GM12878 (cell line): ENCODE measurements at regions not wholly inside any gene's neighbourhood (a gene's known extent, or its start where the extent isn't known, plus 50 kb on each side); places are given as distances from the start of the nearest gene placed in this dataset.

ENCODE experiments used
- ATAC-seq: fragments of 200-7000 bp; cut with Tn5 transposase; 3 replicates; pipeline ENCODE4 v1.9.1; 2020; ENCODE audit warnings: mild to moderate bottlenecking, moderate library complexity
- BruUV-seq: library from RNA; stranded (reverse); fragments of 400-500 nt; replicated peaks from 2 replicates; lab custom pipeline; 2021; lab: Mats Ljungman, UMichigan
- CTCF ChIA-PET: fragments of 300-600 bp; sonication (Branson Sonifier 250); formaldehyde crosslinking; extraction: SDS; loops from one replicate; lab custom pipeline; 2021; ENCODE audit warnings: inconsistent platforms; lab: Yijun Ruan, JAX
- POLR2A ChIA-PET: fragments of 350-600 bp; formaldehyde crosslinking; extraction: SDS; loops from one replicate; lab custom pipeline; 2021; ENCODE audit warnings: inconsistent platforms; lab: Charles Lee
- RAD21 ChIA-PET: fragments of 300-600 bp; sonication (Branson Sonifier 250); formaldehyde crosslinking; loops from one replicate; lab custom pipeline; 2023; ENCODE audit warnings: antibody characterized with exemption; ENCODE audit not compliant: unreplicated experiment; lab: Charles Lee
- SMC1A ChIA-PET: fragments of 300-600 bp; sonication (Branson Sonifier 250); formaldehyde crosslinking; loops from one replicate; lab custom pipeline; 2023; ENCODE audit not compliant: unreplicated experiment, uncharacterized antibody; lab: Charles Lee
- DNase-seq: peaks from one replicate; pipeline ENCODE4 v3.0.0-alpha.2; 2011; ENCODE audit warnings: low read depth, low spot score
- FAIRE-seq: peaks from 3 replicates; lab custom pipeline; 2011; peaks lifted over from hg19 to GRCh38; lab: Jason Lieb, UNC
- H2AFZ ChIP-seq: 2 replicates; pipeline ENCODE4 v1.6.0; 2011; ENCODE audit warnings: low read depth, low read length, control low read depth; ENCODE audit not compliant: control insufficient read depth
- H3K27ac ChIP-seq: 2 replicates; pipeline ENCODE4 v1.5.1; 2011; ENCODE audit warnings: control low read depth; ENCODE audit not compliant: control insufficient read depth, insufficient read depth
- H3K27me3 ChIP-seq, 2 experiments: replicated peaks in 1 of 2; 2 replicates each; pipeline versions ENCODE4 v1.6.0 to v1.6.1; 2011; ENCODE audit warnings: low read length in 1 of 2; ENCODE audit not compliant: control insufficient read depth in 2 of 2, insufficient read depth in 2 of 2
- H3K36me3 ChIP-seq, 2 experiments: 2 replicates each; pipeline ENCODE4 v1.5.1; 2011; ENCODE audit warnings: low read length in 1 of 2; ENCODE audit not compliant: control insufficient read depth in 2 of 2, insufficient read depth in 2 of 2
- H3K4me1 ChIP-seq: 2 replicates; pipeline ENCODE4 v1.6.1; 2011; ENCODE audit warnings: mild to moderate bottlenecking, low read length, moderate library complexity, mixed read lengths; ENCODE audit not compliant: control insufficient read depth, insufficient read depth
- H3K4me2 ChIP-seq: 2 replicates; pipeline ENCODE4 v1.6.0; 2011; ENCODE audit warnings: control low read depth; ENCODE audit not compliant: control insufficient read depth, insufficient read depth
- H3K4me3 ChIP-seq: fragments of 200-600 bp; sonication (generic); 2 replicates; pipeline ENCODE4 v1.5.1; 2016
- H3K79me2 ChIP-seq: 2 replicates; pipeline ENCODE4 v1.6.0; 2011; ENCODE audit warnings: low read length; ENCODE audit not compliant: control insufficient read depth, insufficient read depth
- H3K9ac ChIP-seq: 2 replicates; pipeline ENCODE4 v1.8.0; 2011; ENCODE audit warnings: low read length, control low read depth, mixed read lengths; ENCODE audit not compliant: control insufficient read depth, insufficient read depth
- H3K9me3 ChIP-seq: replicated peaks from 3 replicates; pipeline ENCODE4 v1.5.1; 2011; ENCODE audit warnings: mild to moderate bottlenecking, low read length; ENCODE audit not compliant: control insufficient read depth, insufficient read depth
- H4K20me1 ChIP-seq: 2 replicates; pipeline ENCODE4 v1.6.0; 2011; ENCODE audit not compliant: control insufficient read depth, insufficient read depth
- CBFB ChIP-seq: IDR thresholded peaks from 2 replicates; pipeline ENCODE4 v1.6.1; 2016; ENCODE audit warnings: antibody characterized with exemption, low read depth
- IRF4 ChIP-seq: IDR thresholded peaks from 2 replicates; pipeline ENCODE4 v1.6.1; 2011; ENCODE audit warnings: low read depth, low read length
- POLR2AphosphoS5 ChIP-seq: IDR thresholded peaks from 2 replicates; pipeline ENCODE4 v1.6.1; 2011; ENCODE audit warnings: mild to moderate bottlenecking, low read length, inconsistent platforms
- RAD21 ChIP-seq: IDR thresholded peaks from 2 replicates; pipeline ENCODE4 v1.6.1; 2011; ENCODE audit warnings: mild to moderate bottlenecking, low read depth, low read length, moderate library complexity; ENCODE audit not compliant: insufficient read depth
- RAD51 ChIP-seq: fragments of 450-650 bp; IDR thresholded peaks from 2 replicates; pipeline ENCODE4 v1.6.1; 2016; ENCODE audit warnings: moderate library complexity, mild to moderate bottlenecking, inconsistent platforms
- RUNX3 ChIP-seq: IDR thresholded peaks from 2 replicates; pipeline ENCODE4 v1.6.1; 2012; ENCODE audit warnings: low read length, inconsistent platforms
- SMC3 ChIP-seq: IDR thresholded peaks from 2 replicates; pipeline ENCODE4 v1.6.1; 2011; ENCODE audit warnings: low read length, improper control_type of control experiment, borderline replicate concordance
- SUZ12 ChIP-seq: fragments of 200-600 bp; sonication (generic); IDR thresholded peaks from one replicate; pipeline ENCODE4 v1.6.1; 2018; ENCODE audit warnings: antibody characterized with exemption, mild to moderate bottlenecking; ENCODE audit not compliant: unreplicated experiment
- ZBED1 ChIP-seq: IDR thresholded peaks from 2 replicates; pipeline ENCODE4 v1.6.1; 2016; ENCODE audit warnings: borderline replicate concordance
- WGBS: methylation state at CpG from one replicate; pipeline ENCODE4 v1.1.6; 2016; ENCODE audit warnings: low lambda C conversion rate; ENCODE audit not compliant: insufficient replicate concordance, insufficient coverage; ENCODE audit errors: missing lambda C conversion rate; 5-methylcytosine and 5-hydroxymethylcytosine counted together
- in situ Hi-C: fragments of 300-500 bp; cut with MboI; formaldehyde crosslinking; loops from 9 replicates; pipeline ENCODE4 v1.14.3; 2018; ENCODE audit warnings: mixed read lengths
- intact Hi-C: fragments of 100-400 bp; cut with micrococcal nuclease; formaldehyde crosslinking; loops from one replicate; pipeline ENCODE4 v1.14.2; 2022; ENCODE audit not compliant: unreplicated experiment
- TF ChIP-seq, protein P1 (sequence below): fragments of 150-350 bp; IDR thresholded peaks from 2 replicates; pipeline ENCODE4 v1.6.1; 2014; ENCODE audit warnings: mild to moderate bottlenecking, low read depth, low read length
- TF ChIP-seq, protein P2 (sequence below), 3 experiments: IDR thresholded peaks in 2 of 3; conservative IDR thresholded peaks in 1 of 3; 2 replicates each; pipeline ENCODE4 v1.5.1; 2011; ENCODE audit warnings: low read depth in 3 of 3, low read length in 3 of 3, mild to moderate bottlenecking in 3 of 3, control low read depth in 2 of 3, moderate library complexity in 2 of 3, inconsistent platforms in 1 of 3, mixed read lengths in 1 of 3; ENCODE audit not compliant: control insufficient read depth in 2 of 3, insufficient read depth in 1 of 3; ENCODE audit errors: extremely low read depth in 1 of 3
- TF ChIP-seq, protein P3 (sequence below): fragments of 450-650 bp; IDR thresholded peaks from 2 replicates; pipeline ENCODE4 v1.6.1; 2017; ENCODE audit warnings: mild to moderate bottlenecking, low read depth, inconsistent platforms; ENCODE audit not compliant: poor library complexity, severe bottlenecking
- TF ChIP-seq, protein P4 (sequence below): IDR thresholded peaks from 2 replicates; pipeline ENCODE4 v1.6.1; 2012; ENCODE audit warnings: low read depth, low read length, improper control_type of control experiment

DNA sequence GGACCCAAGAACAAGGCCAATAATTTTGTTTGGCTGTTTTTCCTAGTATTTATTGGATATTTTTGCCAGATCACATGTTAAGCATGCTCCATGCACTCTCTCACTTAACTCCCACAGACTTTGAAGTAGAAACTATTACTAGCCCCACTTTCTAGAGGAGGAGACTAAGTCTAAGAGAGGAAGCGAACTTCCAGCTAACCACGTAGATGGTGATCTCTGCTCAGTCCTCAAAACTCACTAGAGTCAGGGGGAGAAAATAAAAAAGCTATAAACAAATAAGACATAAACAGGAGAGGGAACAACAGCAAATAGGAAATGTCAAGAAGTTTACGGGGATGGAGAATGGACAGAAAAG is 481.0 kb upstream of the PROK2 start (continued):
- TF ChIP-seq, protein P1, sequence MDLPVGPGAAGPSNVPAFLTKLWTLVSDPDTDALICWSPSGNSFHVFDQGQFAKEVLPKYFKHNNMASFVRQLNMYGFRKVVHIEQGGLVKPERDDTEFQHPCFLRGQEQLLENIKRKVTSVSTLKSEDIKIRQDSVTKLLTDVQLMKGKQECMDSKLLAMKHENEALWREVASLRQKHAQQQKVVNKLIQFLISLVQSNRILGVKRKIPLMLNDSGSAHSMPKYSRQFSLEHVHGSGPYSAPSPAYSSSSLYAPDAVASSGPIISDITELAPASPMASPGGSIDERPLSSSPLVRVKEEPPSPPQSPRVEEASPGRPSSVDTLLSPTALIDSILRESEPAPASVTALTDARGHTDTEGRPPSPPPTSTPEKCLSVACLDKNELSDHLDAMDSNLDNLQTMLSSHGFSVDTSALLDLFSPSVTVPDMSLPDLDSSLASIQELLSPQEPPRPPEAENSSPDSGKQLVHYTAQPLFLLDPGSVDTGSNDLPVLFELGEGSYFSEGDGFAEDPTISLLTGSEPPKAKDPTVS, result no peak
- TF ChIP-seq, all 136 proteins: peak for 0

DNA sequence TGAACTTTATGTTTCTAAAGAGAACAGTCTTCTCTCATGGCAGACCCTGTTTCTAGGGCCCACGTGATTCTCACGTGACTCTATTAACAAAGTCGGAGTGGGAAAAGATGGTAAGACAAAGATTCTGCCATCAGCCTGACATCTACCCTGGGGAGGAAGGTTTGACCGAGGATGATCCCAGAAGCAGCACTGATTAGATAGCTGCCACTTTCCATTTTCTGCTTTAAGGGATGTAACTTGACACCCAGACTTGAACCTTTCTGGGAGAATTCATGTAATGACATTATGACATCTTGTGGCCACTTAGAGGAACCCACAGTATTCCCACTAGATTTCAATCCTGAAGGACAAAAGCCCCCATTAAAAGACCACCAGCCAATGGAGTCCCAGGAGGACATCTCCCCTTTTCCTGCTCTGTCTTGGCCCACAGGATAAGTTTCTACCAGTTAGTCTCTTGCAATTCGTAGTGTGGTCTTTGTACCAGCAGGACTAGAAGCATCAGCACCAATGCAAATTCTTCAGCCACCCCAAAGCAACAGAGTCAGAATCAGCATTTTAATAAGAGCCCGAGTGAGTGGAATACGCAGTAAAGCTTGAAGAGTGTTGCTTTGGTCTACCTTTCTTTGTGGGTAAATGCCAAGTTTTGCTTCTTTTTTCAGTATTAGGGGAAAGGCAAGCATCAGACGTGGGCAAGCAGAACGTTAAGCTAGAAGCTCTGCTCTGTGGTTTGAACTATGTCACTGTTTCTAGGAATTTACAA is 480.5 kb upstream of the PROK2 start:
- H3K36me3 ChIP-seq, result no peaks in the 10 kb centered on the region
- in situ Hi-C loops, result no loop called here
- no peak overlapping the region for H3K9ac ChIP-seq
- H3K4me2 ChIP-seq, result peak overlapping the region; percentile 15
- RAD21 ChIA-PET, result interaction anchor here (0.7 to 2.9 kb wide), 8 partner anchors 101 to 557 kb away, joined by 3 to 14 read pairs (median 4); no protein-coding TSS in a partner anchor
- ATAC-seq (peak; percentile 57), DNase-seq (no peak)
- intact Hi-C loops, result loop anchor here (1.0 to 10.0 kb wide), 5 partner anchors 103 to 551 kb away; no protein-coding TSS in a partner anchor
- H3K27me3 ChIP-seq, result no peaks in the 10 kb centered on the region
- no peak overlapping the region for H2AFZ ChIP-seq
- SMC1A ChIA-PET, result interaction anchor here (0.6 to 2.6 kb wide), 17 partner anchors 8 to 392 kb away, joined by 3 to 14 read pairs (median 4); no protein-coding TSS in a partner anchor
- 33% methylated on average over 9 of the region's 9 CpGs for WGBS
- TF ChIP-seq IRF4 (0 out of 2 replicates have a peak, but pooled peaks have one; percentile 23), SUZ12 (no peak), ZBED1 (no peak), SMC3 (peak; percentile 35; the same call in 1 of the 2 replicates), RUNX3 (peak; percentile 63; the same call in 1 of the 2 replicates), RAD51 (peak; percentile 31; the same call in 1 of the 2 replicates), POLR2AphosphoS5 (no peak), RAD21 (peak; percentile 62), CBFB (no peak)
- TF ChIP-seq, protein P2, sequence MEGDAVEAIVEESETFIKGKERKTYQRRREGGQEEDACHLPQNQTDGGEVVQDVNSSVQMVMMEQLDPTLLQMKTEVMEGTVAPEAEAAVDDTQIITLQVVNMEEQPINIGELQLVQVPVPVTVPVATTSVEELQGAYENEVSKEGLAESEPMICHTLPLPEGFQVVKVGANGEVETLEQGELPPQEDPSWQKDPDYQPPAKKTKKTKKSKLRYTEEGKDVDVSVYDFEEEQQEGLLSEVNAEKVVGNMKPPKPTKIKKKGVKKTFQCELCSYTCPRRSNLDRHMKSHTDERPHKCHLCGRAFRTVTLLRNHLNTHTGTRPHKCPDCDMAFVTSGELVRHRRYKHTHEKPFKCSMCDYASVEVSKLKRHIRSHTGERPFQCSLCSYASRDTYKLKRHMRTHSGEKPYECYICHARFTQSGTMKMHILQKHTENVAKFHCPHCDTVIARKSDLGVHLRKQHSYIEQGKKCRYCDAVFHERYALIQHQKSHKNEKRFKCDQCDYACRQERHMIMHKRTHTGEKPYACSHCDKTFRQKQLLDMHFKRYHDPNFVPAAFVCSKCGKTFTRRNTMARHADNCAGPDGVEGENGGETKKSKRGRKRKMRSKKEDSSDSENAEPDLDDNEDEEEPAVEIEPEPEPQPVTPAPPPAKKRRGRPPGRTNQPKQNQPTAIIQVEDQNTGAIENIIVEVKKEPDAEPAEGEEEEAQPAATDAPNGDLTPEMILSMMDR (IDR thresholded peaks at IDR 0.05 in 2 of 3, conservative IDR thresholded peaks at IDR 0.05 in 1 of 3; ENCODE audit: control insufficient read depth in 2 of 3, extremely low read depth in 1 of 3, insufficient read depth in 1 of 3, low read depth in 3 of 3, low read length in 3 of 3), result peak; percentile 3 to 35 (median 23); a peak in 2 of 6 replicates
- TF ChIP-seq, protein P3, sequence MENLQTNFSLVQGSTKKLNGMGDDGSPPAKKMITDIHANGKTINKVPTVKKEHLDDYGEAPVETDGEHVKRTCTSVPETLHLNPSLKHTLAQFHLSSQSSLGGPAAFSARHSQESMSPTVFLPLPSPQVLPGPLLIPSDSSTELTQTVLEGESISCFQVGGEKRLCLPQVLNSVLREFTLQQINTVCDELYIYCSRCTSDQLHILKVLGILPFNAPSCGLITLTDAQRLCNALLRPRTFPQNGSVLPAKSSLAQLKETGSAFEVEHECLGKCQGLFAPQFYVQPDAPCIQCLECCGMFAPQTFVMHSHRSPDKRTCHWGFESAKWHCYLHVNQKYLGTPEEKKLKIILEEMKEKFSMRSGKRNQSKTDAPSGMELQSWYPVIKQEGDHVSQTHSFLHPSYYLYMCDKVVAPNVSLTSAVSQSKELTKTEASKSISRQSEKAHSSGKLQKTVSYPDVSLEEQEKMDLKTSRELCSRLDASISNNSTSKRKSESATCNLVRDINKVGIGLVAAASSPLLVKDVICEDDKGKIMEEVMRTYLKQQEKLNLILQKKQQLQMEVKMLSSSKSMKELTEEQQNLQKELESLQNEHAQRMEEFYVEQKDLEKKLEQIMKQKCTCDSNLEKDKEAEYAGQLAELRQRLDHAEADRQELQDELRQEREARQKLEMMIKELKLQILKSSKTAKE, result no peak
- TF ChIP-seq, protein P4, sequence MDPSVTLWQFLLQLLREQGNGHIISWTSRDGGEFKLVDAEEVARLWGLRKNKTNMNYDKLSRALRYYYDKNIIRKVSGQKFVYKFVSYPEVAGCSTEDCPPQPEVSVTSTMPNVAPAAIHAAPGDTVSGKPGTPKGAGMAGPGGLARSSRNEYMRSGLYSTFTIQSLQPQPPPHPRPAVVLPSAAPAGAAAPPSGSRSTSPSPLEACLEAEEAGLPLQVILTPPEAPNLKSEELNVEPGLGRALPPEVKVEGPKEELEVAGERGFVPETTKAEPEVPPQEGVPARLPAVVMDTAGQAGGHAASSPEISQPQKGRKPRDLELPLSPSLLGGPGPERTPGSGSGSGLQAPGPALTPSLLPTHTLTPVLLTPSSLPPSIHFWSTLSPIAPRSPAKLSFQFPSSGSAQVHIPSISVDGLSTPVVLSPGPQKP, result no peak
- TF ChIP-seq, all 136 proteins: peak for 6
- BruUV-seq, result no TSS peak
- no peaks in the 10 kb centered on the region for H4K20me1 ChIP-seq
- no peaks in the 10 kb centered on the region for H3K79me2 ChIP-seq
- peaks cover 43% of the 10 kb centered on the region for H3K4me1 ChIP-seq
- CTCF ChIA-PET, result interaction anchor here (0.7 to 2.9 kb wide), 12 partner anchors 8 to 390 kb away, joined by 3 to 18 read pairs (median 4); no protein-coding TSS in a partner anchor
- no peak overlapping the region for H3K4me3 ChIP-seq
- peak; percentile 31 for FAIRE-seq
- H3K9me3 ChIP-seq, result no peaks in the 10 kb centered on the region; the same call in 2 of the 3 replicates
- H3K27ac ChIP-seq, result no peak overlapping the region
- POLR2A ChIA-PET, result no interaction called here
